Muscle layer of duodenum (tissue), 2 donors: ENCODE measurements at regions not wholly inside any gene's neighbourhood (a gene's known extent, or its start where the extent isn't known, plus 50 kb on each side); places are given as distances from the start of the nearest gene placed in this dataset.

Experiments
- H3K27ac ChIP-seq: one replicate; pipeline ENCODE4 v1.7.0; 2013; ENCODE audit warnings: mild to moderate bottlenecking, low read length
- H3K27me3 ChIP-seq: one replicate; pipeline ENCODE4 v1.7.0; 2013; ENCODE audit warnings: low read depth, mild to moderate bottlenecking, control low read depth, low read length
- H3K36me3 ChIP-seq, 2 donors: one replicate each; pipeline ENCODE4 v1.7.0; 2013; ENCODE audit warnings: low read length in 2 of 2, control low read depth in 1 of 2, mild to moderate bottlenecking in 1 of 2; ENCODE audit not compliant: insufficient read depth in 2 of 2, control insufficient read depth in 1 of 2
- H3K4me1 ChIP-seq, 2 donors: one replicate each; pipeline ENCODE4 v1.7.0; 2013; ENCODE audit warnings: low read length in 2 of 2, mild to moderate bottlenecking in 2 of 2, control low read depth in 1 of 2, moderate library complexity in 1 of 2; ENCODE audit not compliant: insufficient read depth in 2 of 2, control insufficient read depth in 1 of 2
- H3K4me3 ChIP-seq, 2 donors: one replicate each; pipeline ENCODE4 v1.7.0; 2013; ENCODE audit warnings: low read length in 2 of 2, low read depth in 1 of 2, mild to moderate bottlenecking in 1 of 2
- H3K9me3 ChIP-seq, 2 donors: one replicate each; pipeline ENCODE4 v1.7.0; 2013; ENCODE audit warnings: low read length in 2 of 2, control low read depth in 1 of 2, mild to moderate bottlenecking in 1 of 2; ENCODE audit not compliant: control insufficient read depth in 1 of 2
- donor health status: healthy.

DNA sequence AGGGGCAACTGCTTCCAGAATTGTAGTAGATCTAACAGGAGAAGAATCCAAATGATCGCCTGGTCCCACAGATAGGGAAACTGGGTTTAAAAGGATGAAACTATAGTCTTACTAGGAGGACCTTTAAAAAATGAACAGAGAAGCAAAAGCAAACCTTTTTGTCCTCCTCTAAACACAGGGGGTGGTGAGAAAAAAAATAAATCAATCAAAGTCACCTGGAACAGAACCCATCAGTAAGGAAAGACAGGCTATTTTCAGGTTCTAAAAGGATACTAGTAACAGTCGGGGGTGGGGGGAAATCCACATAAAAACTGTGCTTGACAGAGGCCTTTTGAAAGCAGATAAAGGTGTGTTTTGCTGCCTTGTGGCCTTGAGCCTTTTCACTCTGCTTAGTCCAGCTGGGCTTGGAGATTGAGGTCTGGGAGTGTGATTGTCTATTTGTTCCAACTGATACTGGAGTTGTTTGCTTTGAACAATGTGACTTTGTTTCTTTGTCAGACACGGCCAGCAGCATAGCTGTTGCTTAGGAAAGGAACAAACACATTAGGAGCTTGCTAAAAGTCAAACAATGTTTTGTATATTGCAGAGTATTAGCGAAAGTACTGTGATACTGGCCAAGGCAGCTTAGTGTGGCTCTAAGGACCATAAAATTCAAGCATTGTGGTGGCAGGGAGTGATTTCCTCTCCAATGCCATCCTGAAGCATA lies 141.1 kb upstream of the IRF2BP2 start:
- H3K36me3 ChIP-seq, result no peaks in the 10 kb centered on the region
- no peaks in the 10 kb centered on the region for H3K9me3 ChIP-seq
- H3K27ac ChIP-seq, result peak overlapping the region; percentile 24
- H3K4me3 ChIP-seq, result no peak overlapping the region
- no peaks in the 10 kb centered on the region for H3K27me3 ChIP-seq
- peaks cover 9 to 25% of the 10 kb centered on the region in 2 donors for H3K4me1 ChIP-seq

DNA sequence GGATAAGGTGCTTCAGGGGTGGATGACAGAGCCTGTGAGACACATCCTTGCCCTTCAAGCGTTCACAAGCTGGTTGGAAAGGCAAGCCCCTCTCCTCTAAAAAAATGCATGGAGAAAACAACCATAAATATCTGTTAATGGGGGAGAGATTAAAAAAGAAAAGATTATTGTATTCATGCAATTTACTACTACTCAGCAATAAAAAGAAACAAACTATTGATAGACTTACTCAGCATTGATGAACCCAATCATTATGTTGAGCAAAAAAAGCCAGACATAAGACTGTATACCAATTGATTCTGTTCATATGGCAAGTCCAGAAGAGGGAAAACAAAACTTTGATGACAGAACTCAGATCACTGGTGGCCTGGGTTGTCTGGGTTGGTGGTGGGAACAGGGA lies 138.7 kb upstream of the IRF2BP2 start:
- Histone ChIP-seq H3K9me3 (no peaks in the 10 kb centered on the region), H3K36me3 (no peaks in the 10 kb centered on the region), H3K4me1 (peaks cover 0 to 35% of the 10 kb centered on the region in 2 donors), H3K27ac (no peak overlapping the region), H3K27me3 (no peaks in the 10 kb centered on the region), H3K4me3 (no peak overlapping the region)

DNA sequence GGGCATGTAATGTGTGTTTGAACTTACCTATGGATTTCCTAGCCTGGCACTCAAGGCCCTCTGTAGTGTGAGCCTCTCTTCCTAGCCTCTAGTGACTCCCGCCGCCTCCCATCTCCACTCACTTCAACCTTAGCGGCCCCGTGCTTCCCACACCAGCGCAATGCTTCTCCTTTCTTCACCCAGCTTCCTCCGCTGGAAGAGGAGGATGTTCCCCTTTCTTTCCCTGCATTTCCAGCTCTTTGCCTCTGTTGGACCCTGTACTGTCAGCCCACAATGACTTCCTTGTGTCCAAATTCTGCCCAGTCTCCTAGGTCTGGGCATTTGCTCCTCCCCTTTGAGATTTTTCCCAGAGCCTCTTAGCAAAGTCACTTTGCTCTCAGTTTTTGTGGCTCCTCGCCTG lies 138.1 kb upstream of the IRF2BP2 start:
- Histone ChIP-seq H3K4me1 (peaks cover 0 to 42% of the 10 kb centered on the region in 2 donors), H3K9me3 (no peaks in the 10 kb centered on the region), H3K4me3 (no peak overlapping the region), H3K27ac (no peak overlapping the region), H3K36me3 (no peaks in the 10 kb centered on the region), H3K27me3 (no peaks in the 10 kb centered on the region)

DNA sequence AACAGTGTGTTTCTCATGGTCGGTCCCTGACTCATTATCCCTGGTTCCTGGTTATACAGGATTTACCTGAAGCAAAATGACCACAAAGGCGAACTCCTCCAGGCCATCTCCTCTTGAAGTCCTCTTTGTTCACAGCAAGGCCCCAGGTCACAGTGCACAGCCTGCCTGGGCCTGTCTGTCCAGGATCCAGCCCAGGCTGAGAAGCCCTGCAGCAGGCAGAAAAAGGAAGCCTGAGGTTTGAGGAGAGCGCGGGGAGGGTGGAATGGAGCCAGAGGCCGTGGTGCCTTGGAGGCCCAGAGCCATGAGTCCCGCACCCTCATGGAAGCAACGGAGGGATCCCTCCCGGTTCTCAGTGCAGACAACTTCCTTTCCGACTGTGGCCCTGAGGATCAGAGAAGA lies 136.8 kb upstream of the IRF2BP2 start:
- Histone ChIP-seq H3K4me3 (no peak overlapping the region), H3K27me3 (no peaks in the 10 kb centered on the region), H3K9me3 (no peaks in the 10 kb centered on the region), H3K36me3 (no peaks in the 10 kb centered on the region), H3K4me1 (peaks cover 0 to 46% of the 10 kb centered on the region in 2 donors), H3K27ac (no peak overlapping the region)

DNA sequence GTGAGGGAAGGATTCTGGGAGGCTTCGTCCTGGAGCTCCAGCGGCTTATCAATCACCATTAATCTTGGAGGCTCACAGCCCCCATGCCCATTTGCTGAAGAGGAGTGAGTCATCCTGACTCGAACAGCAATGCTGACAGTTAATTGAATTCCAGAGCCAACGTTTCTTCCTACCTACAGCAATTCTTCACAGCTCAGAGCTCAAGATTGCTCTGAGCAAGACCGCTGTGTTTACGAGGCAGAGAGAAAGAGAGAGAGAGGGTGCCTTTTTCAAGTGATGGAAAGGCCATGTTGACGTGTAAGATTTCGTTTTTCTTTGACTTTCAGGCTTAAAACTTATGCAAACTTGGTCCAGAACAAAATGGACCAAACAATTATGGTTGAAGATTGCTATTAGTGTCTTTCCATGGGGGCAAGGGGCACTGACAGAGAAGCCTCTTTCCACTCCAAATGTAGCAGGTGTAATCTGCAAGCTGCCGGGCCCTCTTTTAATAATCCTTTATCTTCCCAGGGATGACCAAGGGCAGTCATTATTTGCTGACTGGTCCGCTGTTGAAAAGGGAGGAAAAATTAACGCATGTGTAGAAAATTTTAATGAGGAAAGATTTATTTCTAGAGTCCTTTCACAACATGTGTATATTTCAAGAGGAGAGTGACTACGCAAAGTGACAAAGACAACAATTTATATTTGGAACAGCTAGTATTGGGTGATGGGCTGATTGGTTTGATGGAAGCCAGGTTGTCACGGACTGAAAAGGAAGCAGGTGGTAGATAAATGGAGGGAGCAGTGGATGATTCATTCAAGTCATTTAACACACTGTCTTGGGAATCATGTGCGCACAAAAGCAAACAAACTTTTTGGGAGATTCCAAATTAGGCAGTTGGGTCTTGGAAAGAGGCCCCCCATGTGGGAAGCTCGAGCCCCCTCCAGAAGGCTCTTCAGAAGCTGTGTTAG lies 136.1 kb upstream of the IRF2BP2 start:
- Histone ChIP-seq H3K9me3 (no peaks in the 10 kb centered on the region), H3K4me3 (no peak overlapping the region), H3K36me3 (no peaks in the 10 kb centered on the region), H3K27ac (no peak overlapping the region), H3K27me3 (no peaks in the 10 kb centered on the region), H3K4me1 (peaks cover 0 to 39% of the 10 kb centered on the region in 2 donors)

DNA sequence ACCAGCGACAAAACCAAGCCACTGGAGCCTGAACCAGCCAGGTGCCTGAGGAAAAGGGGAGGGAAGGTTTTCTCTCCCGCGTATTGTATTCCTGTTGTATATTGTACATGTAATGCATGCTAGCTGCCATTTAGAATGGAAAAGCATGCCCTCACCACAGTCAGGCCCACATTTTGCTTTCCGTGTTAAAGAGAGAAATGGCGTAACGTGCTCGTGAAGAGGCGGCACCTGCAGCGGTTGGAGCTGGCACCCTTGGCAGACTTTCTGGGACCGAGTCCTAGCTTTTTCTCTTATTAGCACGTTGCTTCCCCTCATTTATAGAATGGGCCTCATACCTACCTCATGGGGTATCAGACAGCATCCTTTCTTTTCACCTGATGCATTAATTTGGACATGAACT lies 135.3 kb upstream of the IRF2BP2 start:
- H3K4me1 ChIP-seq, result peaks cover 0 to 30% of the 10 kb centered on the region in 2 donors
- H3K27ac ChIP-seq, result no peak overlapping the region
- H3K4me3 ChIP-seq, result no peak overlapping the region
- no peaks in the 10 kb centered on the region for H3K9me3 ChIP-seq
- no peaks in the 10 kb centered on the region for H3K27me3 ChIP-seq
- H3K36me3 ChIP-seq, result no peaks in the 10 kb centered on the region

DNA sequence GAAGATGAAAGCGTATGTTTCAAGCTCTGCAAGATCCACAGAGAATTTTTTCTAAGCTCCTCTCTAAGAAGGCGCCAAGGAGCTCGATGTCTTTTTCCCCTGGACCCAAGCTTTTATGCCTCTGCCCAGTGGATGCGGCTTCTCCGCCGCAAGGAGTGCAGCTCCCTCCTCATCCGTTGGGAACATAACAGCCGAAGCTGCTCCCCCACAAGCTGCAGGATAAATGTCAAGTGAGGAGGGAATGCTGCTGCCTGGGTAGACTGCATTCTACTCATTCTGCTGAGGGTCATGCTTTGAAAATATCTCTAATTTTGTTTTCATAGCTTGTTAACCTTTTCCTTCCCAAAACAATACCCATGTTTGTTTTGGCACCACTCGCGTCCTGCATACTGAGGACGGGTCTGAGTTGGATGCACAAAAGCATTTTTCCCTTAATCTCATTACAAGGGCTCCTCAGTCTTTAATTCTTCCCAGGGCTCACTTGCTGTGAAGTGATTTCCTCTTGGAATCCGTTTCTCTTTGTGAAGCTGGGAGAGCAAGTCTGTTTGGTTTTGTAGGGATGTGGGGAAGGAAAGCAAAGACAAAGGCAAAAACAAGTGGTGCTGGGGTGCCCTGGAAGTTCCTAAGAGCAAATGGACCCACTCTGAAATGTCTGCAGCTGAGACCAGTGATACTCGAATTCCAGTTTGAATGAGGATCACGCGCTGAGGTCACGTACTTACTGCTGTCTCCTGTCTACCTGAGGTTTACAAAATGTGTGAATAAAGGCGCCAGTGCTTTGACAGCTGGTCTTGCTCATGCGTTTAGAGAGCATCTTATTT lies 134.0 kb upstream of the IRF2BP2 start:
- no peaks in the 10 kb centered on the region for H3K36me3 ChIP-seq
- H3K27ac ChIP-seq, result no peak overlapping the region
- H3K9me3 ChIP-seq, result no peaks in the 10 kb centered on the region
- H3K4me3 ChIP-seq, result no peak overlapping the region
- H3K4me1 ChIP-seq, result peaks cover 0 to 27% of the 10 kb centered on the region in 2 donors
- no peaks in the 10 kb centered on the region for H3K27me3 ChIP-seq

DNA sequence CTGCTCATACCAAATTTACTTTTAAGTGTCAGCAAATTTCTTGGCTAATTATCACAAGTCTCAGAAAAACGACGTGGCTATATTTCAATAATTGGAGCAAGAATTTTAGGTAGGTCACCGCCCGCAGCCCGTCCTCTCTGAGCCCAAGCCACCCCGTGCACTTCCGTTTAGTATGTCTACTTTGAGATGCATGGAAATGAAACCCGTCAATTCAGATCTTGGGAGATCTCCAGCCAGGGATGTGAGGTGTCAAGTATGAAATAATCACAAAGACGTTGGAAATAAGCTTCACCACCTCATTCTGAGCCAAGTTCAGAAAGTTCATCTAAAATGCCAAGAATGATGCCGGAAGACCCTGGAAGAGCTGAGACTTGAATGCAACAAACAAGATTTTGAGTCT lies 132.6 kb upstream of the IRF2BP2 start:
- Histone ChIP-seq H3K27ac (no peak overlapping the region), H3K36me3 (no peaks in the 10 kb centered on the region), H3K9me3 (no peaks in the 10 kb centered on the region), H3K4me1 (peaks cover 0 to 22% of the 10 kb centered on the region in 2 donors), H3K4me3 (no peak overlapping the region), H3K27me3 (no peaks in the 10 kb centered on the region)

DNA sequence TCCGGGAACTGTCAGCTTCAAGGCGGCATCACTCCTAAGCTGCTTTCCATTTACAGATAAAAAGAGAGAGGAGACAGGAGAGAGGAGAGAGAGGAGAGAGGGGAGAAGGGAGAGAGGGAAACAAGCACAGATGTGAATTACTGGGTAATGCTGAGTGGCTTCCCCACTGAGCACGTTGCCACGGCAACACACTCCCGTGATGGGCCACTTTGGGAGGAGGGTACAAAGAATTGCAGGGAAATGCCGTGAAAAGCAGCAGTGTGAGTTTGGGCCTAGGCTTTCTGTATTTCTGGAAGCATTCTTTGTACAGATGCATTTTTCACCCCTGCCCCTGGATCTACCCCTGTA lies 128.0 kb upstream of the IRF2BP2 start:
- no peak overlapping the region for H3K4me3 ChIP-seq
- no peaks in the 10 kb centered on the region for H3K27me3 ChIP-seq
- no peaks in the 10 kb centered on the region for H3K9me3 ChIP-seq
- peaks cover 0 to 3% of the 10 kb centered on the region in 2 donors for H3K4me1 ChIP-seq
- H3K36me3 ChIP-seq, result no peaks in the 10 kb centered on the region
- H3K27ac ChIP-seq, result no peak overlapping the region

DNA sequence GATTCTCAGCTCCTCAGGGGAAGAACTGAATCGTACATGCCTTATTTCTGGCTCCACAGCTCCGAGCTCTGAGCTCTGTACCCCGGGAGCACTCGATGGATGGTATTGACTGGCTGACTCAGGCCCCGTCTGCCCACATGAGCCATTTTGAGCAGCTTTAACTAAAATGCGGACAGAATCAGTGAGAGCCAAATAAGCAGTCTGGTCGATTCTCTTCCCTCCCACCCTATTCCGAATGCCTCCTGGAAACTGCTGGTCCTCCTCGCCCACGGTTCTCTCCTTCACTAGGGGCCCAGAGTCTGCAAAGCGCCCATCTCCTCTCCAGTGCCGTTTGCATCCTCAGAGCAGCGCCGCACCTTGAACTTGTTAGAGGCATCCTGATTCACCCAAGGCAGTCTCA lies 125.9 kb upstream of the IRF2BP2 start:
- Histone ChIP-seq H3K27ac (no peak overlapping the region), H3K36me3 (no peaks in the 10 kb centered on the region), H3K4me3 (no peak overlapping the region), H3K4me1 (peaks cover 0 to 5% of the 10 kb centered on the region in 2 donors), H3K27me3 (no peaks in the 10 kb centered on the region), H3K9me3 (no peaks in the 10 kb centered on the region)

DNA sequence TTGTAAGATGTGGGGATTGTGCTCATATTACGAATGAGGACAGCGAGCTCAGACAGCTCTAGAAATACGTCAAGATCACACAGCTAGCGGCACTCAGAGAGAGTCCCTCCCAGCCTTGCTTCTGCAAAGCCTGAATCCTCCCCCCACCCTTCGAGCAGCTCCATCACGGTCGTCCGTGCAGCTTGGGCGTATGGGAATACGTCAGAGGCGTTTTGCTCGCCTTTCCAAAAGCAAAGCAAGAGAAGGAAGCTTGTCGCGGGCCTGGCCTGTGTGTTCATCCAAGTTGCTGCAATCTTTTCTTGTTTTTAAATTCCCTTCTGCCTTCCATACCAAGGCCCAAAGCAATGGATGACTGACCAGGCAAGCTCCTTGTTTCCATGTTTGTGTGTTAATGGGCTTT lies 125.5 kb upstream of the IRF2BP2 start:
- Histone ChIP-seq H3K4me3 (no peak overlapping the region), H3K9me3 (no peaks in the 10 kb centered on the region), H3K36me3 (no peaks in the 10 kb centered on the region), H3K27me3 (no peaks in the 10 kb centered on the region), H3K4me1 (peaks cover 0 to 5% of the 10 kb centered on the region in 2 donors), H3K27ac (no peak overlapping the region)
